HCT116 (cell line): ENCODE measurements at regions not wholly inside any gene's neighbourhood (a gene's known extent, or its start where the extent isn't known, plus 50 kb on each side); places are given as distances from the start of the nearest gene placed in this dataset.

Experiments
- ATF3 ChIP-seq: IDR thresholded peaks from 2 replicates; pipeline ENCODE4 v1.6.1; 2012
- CTCF ChIP-seq, 3 experiments: fragments of 200-600 bp in 1 of 3; sonication (generic) in 1 of 3; IDR thresholded peaks in 2 of 3; conservative IDR thresholded peaks in 1 of 3; 2 replicates each; pipeline ENCODE4 v1.5.1; 2012 to 2017; ENCODE audit warnings: low read depth in 2 of 3, low read length in 2 of 3, antibody characterized with exemption in 1 of 3, borderline replicate concordance in 1 of 3, control low read depth in 1 of 3, mild to moderate bottlenecking in 1 of 3, mixed read lengths in 1 of 3, mixed run types in 1 of 3, moderate library complexity in 1 of 3; ENCODE audit not compliant: insufficient read depth in 1 of 3
- EZH2 ChIP-seq: fragments of 200-600 bp; sonication (generic); IDR thresholded peaks from 2 replicates; pipeline ENCODE4 v1.6.1; 2017; ENCODE audit warnings: antibody characterized with exemption, mixed run types
- MAX ChIP-seq: IDR thresholded peaks from 2 replicates; pipeline ENCODE4 v1.6.1; 2012
- POLR2A ChIP-seq: IDR thresholded peaks from 2 replicates; pipeline ENCODE4 v1.7.0; 2011; ENCODE audit warnings: borderline replicate concordance; ENCODE audit not compliant: insufficient read depth, insufficient read length; ENCODE audit errors: extremely low read depth
- POLR2AphosphoS5 ChIP-seq: IDR thresholded peaks from 2 replicates; pipeline ENCODE4 v1.6.1; 2011; ENCODE audit warnings: mild to moderate bottlenecking, low read depth, low read length, moderate library complexity
- REST ChIP-seq: IDR thresholded peaks from 2 replicates; pipeline ENCODE4 v1.6.1; 2012; ENCODE audit warnings: low read depth
- SRF ChIP-seq: IDR thresholded peaks from 2 replicates; pipeline ENCODE4 v1.6.1; 2012; ENCODE audit warnings: low read depth
- TCF7L2 ChIP-seq: IDR thresholded peaks from 2 replicates; pipeline ENCODE4 v1.7.0; 2011; ENCODE audit warnings: borderline replicate concordance, inconsistent platforms; ENCODE audit not compliant: insufficient read depth, insufficient read length; ENCODE audit errors: extremely low read depth
- YY1 ChIP-seq: IDR thresholded peaks from 2 replicates; pipeline ENCODE4 v1.6.1; 2011; ENCODE audit warnings: low read length, low read depth, moderate library complexity, mild to moderate bottlenecking; ENCODE audit not compliant: insufficient replicate concordance; ENCODE audit errors: extremely low read depth
- ZFX ChIP-seq: fragments of 450-650 bp; IDR thresholded peaks from 2 replicates; pipeline ENCODE4 v1.6.1; 2017
- ZNF274 ChIP-seq: fragments of 200-500 bp; sonication (Bioruptor generic); IDR thresholded peaks from 2 replicates; pipeline ENCODE4 v1.6.1; 2014; ENCODE audit warnings: mild to moderate bottlenecking, low read depth, low read length, inconsistent platforms

GRCh38 chr5:58276431-58276830, 183.5 kb downstream of the PLK2 start:
- TF ChIP-seq CTCF (IDR thresholded peaks at IDR 0.05 in 2 of 3, conservative IDR thresholded peaks at IDR 0.05 in 1 of 3; ENCODE audit: borderline replicate concordance in 1 of 3, insufficient read depth in 1 of 3, low read depth in 2 of 3, low read length in 2 of 3): no peak
- TF ChIP-seq SRF: no peak
- TF ChIP-seq POLR2A: no peak
- TF ChIP-seq ZFX: no peak
- no peak for TF ChIP-seq ATF3
- no peak for TF ChIP-seq EZH2
- TF ChIP-seq TCF7L2: no peak
- TF ChIP-seq POLR2AphosphoS5: no peak
- TF ChIP-seq ZNF274: no peak
- no peak for TF ChIP-seq REST
- TF ChIP-seq YY1: no peak
- TF ChIP-seq MAX: no peak
